ENCODE measurements at regions not wholly inside any gene's neighbourhood (a gene's known extent, or its start where the extent isn't known, plus 50 kb on each side); places are given as distances from the start of the nearest gene placed in this dataset.

DNA sequence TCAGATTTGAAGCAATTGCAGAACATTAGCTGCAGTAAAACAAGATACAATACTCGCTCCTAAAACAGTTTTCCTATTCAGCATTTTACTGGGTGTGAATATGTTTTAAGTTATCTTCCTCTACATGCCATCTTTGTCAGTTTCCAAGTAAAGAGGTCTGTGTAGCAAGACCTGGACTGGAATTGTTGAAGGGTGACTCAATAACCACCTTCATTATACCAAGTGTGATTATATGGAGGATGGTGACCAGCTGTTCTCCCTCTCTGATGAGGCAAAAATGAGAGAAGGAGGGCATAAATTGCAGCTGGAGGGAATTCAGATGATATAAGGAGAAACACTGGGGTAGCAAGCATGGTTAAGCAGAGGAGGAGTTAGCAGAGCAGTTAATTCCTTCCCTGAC, 922.1 kb upstream of the SLIT2 start:
- TF ChIP-seq ARNTL (CRISPR knock-in tag; IDR thresholded peaks at IDR 0.05; ENCODE audit: borderline replicate concordance, low read depth) (no peak), ZNF565 (CRISPR knock-in tag; conservative IDR thresholded peaks at IDR 0.05; ENCODE audit: low read depth) (no peak)
- TF ChIP-seq, protein P1, sequence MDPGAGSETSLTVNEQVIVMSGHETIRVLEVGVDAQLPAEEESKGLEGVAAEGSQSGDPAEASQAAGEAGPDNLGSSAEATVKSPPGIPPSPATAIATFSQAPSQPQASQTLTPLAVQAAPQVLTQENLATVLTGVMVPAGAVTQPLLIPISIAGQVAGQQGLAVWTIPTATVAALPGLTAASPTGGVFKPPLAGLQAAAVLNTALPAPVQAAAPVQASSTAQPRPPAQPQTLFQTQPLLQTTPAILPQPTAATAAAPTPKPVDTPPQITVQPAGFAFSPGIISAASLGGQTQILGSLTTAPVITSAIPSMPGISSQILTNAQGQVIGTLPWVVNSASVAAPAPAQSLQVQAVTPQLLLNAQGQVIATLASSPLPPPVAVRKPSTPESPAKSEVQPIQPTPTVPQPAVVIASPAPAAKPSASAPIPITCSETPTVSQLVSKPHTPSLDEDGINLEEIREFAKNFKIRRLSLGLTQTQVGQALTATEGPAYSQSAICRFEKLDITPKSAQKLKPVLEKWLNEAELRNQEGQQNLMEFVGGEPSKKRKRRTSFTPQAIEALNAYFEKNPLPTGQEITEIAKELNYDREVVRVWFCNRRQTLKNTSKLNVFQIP (CRISPR knock-in tag; IDR thresholded peaks at IDR 0.05; ENCODE audit: borderline replicate concordance, low read depth) = no peak

All from SK-N-SH treated with all-trans-retinoic acid at 6 μM for 48 hours (cell line).